IMR-90 (cell line): ENCODE measurements at regions not wholly inside any gene's neighbourhood (a gene's known extent, or its start where the extent isn't known, plus 50 kb on each side); places are given as distances from the start of the nearest gene placed in this dataset.

Experiments
- ATAC-seq: fragments of 200-7000 bp; cut with Tn5 transposase; 2 replicates; pipeline ENCODE4 v1.9.1; 2020; ENCODE audit warnings: low read depth, mild to moderate bottlenecking, moderate library complexity
- BruUV-seq: library from RNA; stranded (reverse); fragments of 400-500 nt; replicated peaks from 2 replicates; lab custom pipeline; 2021; lab: Mats Ljungman, UMichigan
- CTCF ChIA-PET: fragments of 300-600 bp; formaldehyde crosslinking; extraction: SDS; loops from one replicate; lab custom pipeline; 2021; ENCODE audit warnings: antibody characterized with exemption; lab: Yijun Ruan, JAX
- POLR2A ChIA-PET: fragments of 300-600 bp; sonication (Branson Sonifier 250); formaldehyde crosslinking; loops from one replicate; lab custom pipeline; 2022; ENCODE audit warnings: antibody characterized with exemption; ENCODE audit not compliant: unreplicated experiment; lab: Charles Lee
- DNase-seq: peaks from one replicate; pipeline ENCODE4 v3.0.0; 2013
- H2AFZ ChIP-seq: replicated peaks from 2 replicates; pipeline ENCODE3; 2013; ENCODE audit warnings: low read length, mild to moderate bottlenecking; ENCODE audit not compliant: poor library complexity
- H2AK5ac ChIP-seq: 2 replicates; pipeline ENCODE4 v1.6.1; 2013; ENCODE audit warnings: low read depth, low read length, inconsistent platforms
- H2AK9ac ChIP-seq: replicated peaks from 2 replicates; pipeline ENCODE3; 2013; ENCODE audit warnings: mild to moderate bottlenecking, low read depth, low read length, moderate library complexity; ENCODE audit not compliant: poor library complexity
- H2BK120ac ChIP-seq: 2 replicates; pipeline ENCODE4 v1.6.1; 2013; ENCODE audit warnings: low read depth, low read length, inconsistent platforms
- H2BK15ac ChIP-seq: 3 replicates; pipeline ENCODE4 v1.6.1; 2013; ENCODE audit warnings: low read depth, low read length, inconsistent platforms
- H2BK20ac ChIP-seq: 2 replicates; pipeline ENCODE4 v1.6.1; 2013; ENCODE audit warnings: low read depth, mild to moderate bottlenecking, inconsistent platforms, low read length, moderate library complexity
- H2BK5ac ChIP-seq: 2 replicates; pipeline ENCODE4 v1.6.1; 2013; ENCODE audit warnings: mild to moderate bottlenecking, low read depth, low read length, inconsistent platforms; ENCODE audit not compliant: poor library complexity, severe bottlenecking
- H3K14ac ChIP-seq: replicated peaks from 2 replicates; pipeline ENCODE4 v1.6.1; 2013; ENCODE audit warnings: low read depth, low read length, inconsistent platforms
- H3K18ac ChIP-seq: 2 replicates; pipeline ENCODE4 v1.6.1; 2013; ENCODE audit warnings: low read depth, low read length, control low read depth
- H3K23ac ChIP-seq: 2 replicates; pipeline ENCODE4 v1.6.1; 2013; ENCODE audit warnings: low read depth, low read length, inconsistent platforms
- H3K27ac ChIP-seq: 2 replicates; pipeline ENCODE4 v1.5.1; 2013; ENCODE audit warnings: mild to moderate bottlenecking, control low read depth, low read length; ENCODE audit not compliant: insufficient read depth
- H3K27me3 ChIP-seq: 2 replicates; pipeline ENCODE4 v1.6.1; 2013; ENCODE audit warnings: low read length; ENCODE audit not compliant: control insufficient read depth, insufficient read depth
- H3K36me3 ChIP-seq: 2 replicates; pipeline ENCODE4 v1.6.1; 2013; ENCODE audit warnings: low read length, mixed read lengths; ENCODE audit not compliant: control insufficient read depth, insufficient read depth
- H3K4ac ChIP-seq: 2 replicates; pipeline ENCODE4 v1.6.1; 2013; ENCODE audit warnings: low read depth, low read length, inconsistent platforms
- H3K4me1 ChIP-seq: 2 replicates; pipeline ENCODE4 v1.6.1; 2013; ENCODE audit warnings: low read length, mixed read lengths; ENCODE audit not compliant: control insufficient read depth, insufficient read depth
- H3K4me2 ChIP-seq: 2 replicates; pipeline ENCODE4 v1.6.1; 2013; ENCODE audit warnings: low read depth, mild to moderate bottlenecking, control low read depth, low read length, moderate library complexity
- H3K4me3 ChIP-seq: 2 replicates; pipeline ENCODE4 v1.5.1; 2013; ENCODE audit warnings: low read depth, mild to moderate bottlenecking, control low read depth, low read length, moderate library complexity; ENCODE audit not compliant: insufficient read depth
- H3K56ac ChIP-seq: 2 replicates; pipeline ENCODE4 v1.6.1; 2013; ENCODE audit warnings: low read length, inconsistent platforms; ENCODE audit not compliant: insufficient read depth; ENCODE audit errors: extremely low read depth
- H3K79me1 ChIP-seq, 2 experiments: 2 replicates each; pipeline ENCODE4 v1.6.1; 2013; ENCODE audit warnings: low read length in 2 of 2, inconsistent platforms in 1 of 2, low read depth in 1 of 2
- H3K9ac ChIP-seq: 2 replicates; pipeline ENCODE4 v1.6.1; 2013; ENCODE audit warnings: low read depth, low read length, control low read depth
- H3K9me1 ChIP-seq: 2 replicates; pipeline ENCODE4 v1.6.1; 2013; ENCODE audit warnings: low read length, inconsistent platforms; ENCODE audit not compliant: insufficient read depth
- H3K9me3 ChIP-seq: 2 replicates; pipeline ENCODE4 v1.6.1; 2013; ENCODE audit warnings: low read length; ENCODE audit not compliant: control insufficient read depth, insufficient read depth
- H4K20me1 ChIP-seq: 2 replicates; pipeline ENCODE4 v1.6.1; 2013; ENCODE audit warnings: low read length, inconsistent platforms; ENCODE audit not compliant: insufficient read depth
- H4K5ac ChIP-seq: 2 replicates; pipeline ENCODE4 v1.6.1; 2013; ENCODE audit warnings: mild to moderate bottlenecking, low read depth, low read length, control low read depth
- H4K8ac ChIP-seq, 2 experiments: 2 replicates each; pipeline ENCODE4 v1.6.1; 2013; ENCODE audit warnings: low read depth in 2 of 2, low read length in 2 of 2, control low read depth in 1 of 2, inconsistent platforms in 1 of 2
- H4K91ac ChIP-seq: 2 replicates; pipeline ENCODE4 v1.6.1; 2013; ENCODE audit warnings: low read depth, low read length, inconsistent platforms; ENCODE audit not compliant: insufficient read depth
- BHLHE40 ChIP-seq: fragments of 150-350 bp; IDR thresholded peaks from 2 replicates; pipeline ENCODE4 v1.6.1; 2016; ENCODE audit warnings: mild to moderate bottlenecking, low read depth, low read length
- CEBPB ChIP-seq: IDR thresholded peaks from 2 replicates; pipeline ENCODE4 v1.6.1; 2012; ENCODE audit warnings: low read depth, low read length, improper control_type of control experiment
- CHD1 ChIP-seq: IDR thresholded peaks from 2 replicates; pipeline ENCODE4 v1.6.1; 2012; ENCODE audit warnings: low read depth, low read length, improper control_type of control experiment
- FOS ChIP-seq: fragments of 150-350 bp; IDR thresholded peaks from 2 replicates; pipeline ENCODE4 v1.6.1; 2016; ENCODE audit warnings: low read depth, low read length
- MAFK ChIP-seq: IDR thresholded peaks from 2 replicates; pipeline ENCODE4 v1.6.1; 2012; ENCODE audit warnings: low read depth, low read length, improper control_type of control experiment
- MAZ ChIP-seq: IDR thresholded peaks from 2 replicates; pipeline ENCODE4 v1.6.1; 2012; ENCODE audit warnings: low read depth, mild to moderate bottlenecking, low read length, improper control_type of control experiment, moderate library complexity, borderline replicate concordance
- MXI1 ChIP-seq: IDR thresholded peaks from 2 replicates; pipeline ENCODE4 v1.6.1; 2012; ENCODE audit warnings: low read depth, mild to moderate bottlenecking, low read length, moderate library complexity, borderline replicate concordance
- NFE2L2 ChIP-seq: fragments of 150-350 bp; IDR thresholded peaks from 2 replicates; pipeline ENCODE4 v1.6.1; 2016; ENCODE audit warnings: low read depth, mild to moderate bottlenecking, low read length
- POLR2A ChIP-seq: IDR thresholded peaks from 2 replicates; pipeline ENCODE4 v1.6.1; 2012; ENCODE audit warnings: mild to moderate bottlenecking, low read depth, low read length
- RAD21 ChIP-seq: IDR thresholded peaks from 2 replicates; pipeline ENCODE4 v1.6.1; 2012; ENCODE audit warnings: low read length, improper control_type of control experiment
- RCOR1 ChIP-seq: IDR thresholded peaks from 2 replicates; pipeline ENCODE4 v1.6.1; 2012; ENCODE audit warnings: mild to moderate bottlenecking, low read length, improper control_type of control experiment; ENCODE audit not compliant: insufficient replicate concordance
- RFX5 ChIP-seq: IDR thresholded peaks from 2 replicates; pipeline ENCODE4 v1.8.0; 2012; ENCODE audit warnings: low read depth, mild to moderate bottlenecking, low read length, moderate library complexity
- SMC3 ChIP-seq: fragments of 150-350 bp; IDR thresholded peaks from 2 replicates; pipeline ENCODE4 v1.6.1; 2016; ENCODE audit warnings: low read depth, mild to moderate bottlenecking, antibody characterized with exemption, low read length, moderate library complexity
- WGBS, 2 experiments: methylation state at CpG; one replicate each; pipeline versions ENCODE4 v1.1.5 to v1.1.7; 2013; ENCODE audit warnings: missing lambda C conversion rate in 2 of 2; ENCODE audit not compliant: insufficient read length in 1 of 2; ENCODE audit errors: extremely low coverage in 2 of 2; 5-methylcytosine and 5-hydroxymethylcytosine counted together
- dilution Hi-C: fragments of 300-500 bp; cut with HindIII; formaldehyde crosslinking; loops from one replicate; pipeline ENCODE4 v1.14.3; 2018; ENCODE audit warnings: low sequenced_read_pairs; ENCODE audit not compliant: unreplicated experiment
- in situ Hi-C: fragments of 300-500 bp; cut with MboI; formaldehyde crosslinking; loops from 3 replicates; pipeline ENCODE4 v1.14.3; 2019; ENCODE audit warnings: low sequenced_read_pairs, inconsistent platforms, mixed read lengths
- intact Hi-C: fragments of 100-400 bp; cut with micrococcal nuclease; formaldehyde crosslinking; loops from 2 replicates; pipeline ENCODE4 v1.10.0; 2022
- TF ChIP-seq, protein P1 (sequence below): conservative IDR thresholded peaks from 2 replicates; pipeline ENCODE4 v1.5.1; 2012; ENCODE audit warnings: mild to moderate bottlenecking, low read depth, low read length, improper control_type of control experiment
- TF ChIP-seq, protein P2 (sequence below): fragments of 150-350 bp; IDR thresholded peaks from 2 replicates; pipeline ENCODE4 v1.6.1; 2017; ENCODE audit warnings: mild to moderate bottlenecking, antibody characterized with exemption, low read length, low read depth
- TF ChIP-seq, protein P3 (sequence below): fragments of 150-350 bp; IDR thresholded peaks from 2 replicates; pipeline ENCODE4 v1.6.1; 2016; ENCODE audit warnings: low read depth, mild to moderate bottlenecking, low read length, moderate library complexity, borderline replicate concordance

DNA sequence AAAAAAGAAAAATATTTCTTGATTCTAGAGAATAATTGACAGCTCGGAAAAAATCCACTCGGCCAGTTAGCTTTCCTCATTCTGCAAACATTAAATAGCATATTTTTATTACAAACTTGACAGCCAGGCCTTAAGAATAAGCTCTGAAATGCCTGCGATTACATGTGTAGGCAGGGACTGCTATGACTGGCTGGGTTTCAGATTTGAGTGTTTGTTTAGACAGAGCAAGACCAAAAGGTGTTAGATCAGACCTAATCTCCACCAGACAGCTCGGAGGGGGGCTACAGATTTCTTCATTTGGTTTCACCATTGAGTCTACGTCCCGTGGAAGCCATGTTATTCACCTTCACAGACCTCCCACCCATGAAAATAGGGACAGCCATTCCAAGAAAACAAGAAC lies 192.1 kb upstream of the ADAMTS5 start:
- ChIA-PET POLR2A (interaction anchor here (0.7 kb wide), 1 partner anchor 206 kb away, joined by 17 read pairs; no protein-coding TSS in a partner anchor), CTCF (no interaction called here)
- H4K91ac ChIP-seq, result no peak overlapping the region
- no peak overlapping the region for H3K27ac ChIP-seq
- intact Hi-C loops, result no loop called here
- no peak overlapping the region for H2BK120ac ChIP-seq
- ATAC-seq, result no peak
- H3K18ac ChIP-seq, result no peak overlapping the region
- H3K4ac ChIP-seq, result no peak overlapping the region
- no peaks in the 10 kb centered on the region for H3K36me3 ChIP-seq
- no peaks in the 10 kb centered on the region for H3K27me3 ChIP-seq
- no peaks in the 10 kb centered on the region for H3K9me1 ChIP-seq
- WGBS, 2 experiments, result no CpG with 5 or more reads among the region's 6 CpGs
- no peak overlapping the region for H3K14ac ChIP-seq
- no peak overlapping the region for H3K23ac ChIP-seq
- no peak overlapping the region for H2BK15ac ChIP-seq
- no peak overlapping the region for H2AFZ ChIP-seq
- no peak overlapping the region for H2AK9ac ChIP-seq
- TF ChIP-seq NFE2L2, result no peak
- TF ChIP-seq SMC3, result no peak
- TF ChIP-seq RCOR1, result no peak
- TF ChIP-seq MAFK, result no peak
- TF ChIP-seq, protein P1, sequence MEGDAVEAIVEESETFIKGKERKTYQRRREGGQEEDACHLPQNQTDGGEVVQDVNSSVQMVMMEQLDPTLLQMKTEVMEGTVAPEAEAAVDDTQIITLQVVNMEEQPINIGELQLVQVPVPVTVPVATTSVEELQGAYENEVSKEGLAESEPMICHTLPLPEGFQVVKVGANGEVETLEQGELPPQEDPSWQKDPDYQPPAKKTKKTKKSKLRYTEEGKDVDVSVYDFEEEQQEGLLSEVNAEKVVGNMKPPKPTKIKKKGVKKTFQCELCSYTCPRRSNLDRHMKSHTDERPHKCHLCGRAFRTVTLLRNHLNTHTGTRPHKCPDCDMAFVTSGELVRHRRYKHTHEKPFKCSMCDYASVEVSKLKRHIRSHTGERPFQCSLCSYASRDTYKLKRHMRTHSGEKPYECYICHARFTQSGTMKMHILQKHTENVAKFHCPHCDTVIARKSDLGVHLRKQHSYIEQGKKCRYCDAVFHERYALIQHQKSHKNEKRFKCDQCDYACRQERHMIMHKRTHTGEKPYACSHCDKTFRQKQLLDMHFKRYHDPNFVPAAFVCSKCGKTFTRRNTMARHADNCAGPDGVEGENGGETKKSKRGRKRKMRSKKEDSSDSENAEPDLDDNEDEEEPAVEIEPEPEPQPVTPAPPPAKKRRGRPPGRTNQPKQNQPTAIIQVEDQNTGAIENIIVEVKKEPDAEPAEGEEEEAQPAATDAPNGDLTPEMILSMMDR, result no peak
- no peak for TF ChIP-seq RAD21
- TF ChIP-seq RFX5, result no peak
- TF ChIP-seq MXI1, result no peak
- TF ChIP-seq POLR2A, result no peak
- no peak for TF ChIP-seq FOS
- TF ChIP-seq, protein P2, sequence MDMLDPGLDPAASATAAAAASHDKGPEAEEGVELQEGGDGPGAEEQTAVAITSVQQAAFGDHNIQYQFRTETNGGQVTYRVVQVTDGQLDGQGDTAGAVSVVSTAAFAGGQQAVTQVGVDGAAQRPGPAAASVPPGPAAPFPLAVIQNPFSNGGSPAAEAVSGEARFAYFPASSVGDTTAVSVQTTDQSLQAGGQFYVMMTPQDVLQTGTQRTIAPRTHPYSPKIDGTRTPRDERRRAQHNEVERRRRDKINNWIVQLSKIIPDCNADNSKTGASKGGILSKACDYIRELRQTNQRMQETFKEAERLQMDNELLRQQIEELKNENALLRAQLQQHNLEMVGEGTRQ, result no peak
- no peak for TF ChIP-seq BHLHE40
- TF ChIP-seq CEBPB, result no peak
- TF ChIP-seq CHD1, result no peak
- TF ChIP-seq MAZ, result no peak
- TF ChIP-seq, protein P3, sequence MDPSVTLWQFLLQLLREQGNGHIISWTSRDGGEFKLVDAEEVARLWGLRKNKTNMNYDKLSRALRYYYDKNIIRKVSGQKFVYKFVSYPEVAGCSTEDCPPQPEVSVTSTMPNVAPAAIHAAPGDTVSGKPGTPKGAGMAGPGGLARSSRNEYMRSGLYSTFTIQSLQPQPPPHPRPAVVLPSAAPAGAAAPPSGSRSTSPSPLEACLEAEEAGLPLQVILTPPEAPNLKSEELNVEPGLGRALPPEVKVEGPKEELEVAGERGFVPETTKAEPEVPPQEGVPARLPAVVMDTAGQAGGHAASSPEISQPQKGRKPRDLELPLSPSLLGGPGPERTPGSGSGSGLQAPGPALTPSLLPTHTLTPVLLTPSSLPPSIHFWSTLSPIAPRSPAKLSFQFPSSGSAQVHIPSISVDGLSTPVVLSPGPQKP, result no peak
- H3K56ac ChIP-seq, result no peak overlapping the region
- H4K8ac ChIP-seq, result no peak overlapping the region
- no peaks in the 10 kb centered on the region for H4K20me1 ChIP-seq
- dilution Hi-C loops, result no loop called here
- H2AK5ac ChIP-seq, result no peak overlapping the region
- H3K4me2 ChIP-seq, result no peak overlapping the region
- no peaks in the 10 kb centered on the region for H3K4me1 ChIP-seq
- no peak for DNase-seq
- in situ Hi-C loops, result no loop called here
- no peak overlapping the region for H2BK5ac ChIP-seq
- H3K79me1 ChIP-seq, result no peaks in the 10 kb centered on the region
- no TSS peak for BruUV-seq
- H3K9ac ChIP-seq, result no peak overlapping the region
- H2BK20ac ChIP-seq, result no peak overlapping the region
- H3K9me3 ChIP-seq, result no peaks in the 10 kb centered on the region
- no peak overlapping the region for H4K5ac ChIP-seq
- H3K4me3 ChIP-seq, result no peak overlapping the region
